ENCODE measurements at regions not wholly inside any gene's neighbourhood (a gene's known extent, or its start where the extent isn't known, plus 50 kb on each side); places are given as distances from the start of the nearest gene placed in this dataset.
A peak's percentile ranks its signal among the peaks of the same experiment; 100 is the strongest.
"Not testable (repeated sequence)": the region's sequence is repeated elsewhere in the genome, so short reads cannot be mapped to it uniquely, and the experiment has no call there.

- no peaks in the 10 kb centered on the region for H3K36me3 ChIP-seq (ENCODE audit: insufficient read depth, low read length)
- peaks cover 0 to 2% (median 0%) of the 10 kb centered on the region in 4 donors for H3K4me1 Mint-ChIP-seq
- no peaks in the 10 kb centered on the region for H3K9me3 ChIP-seq (ENCODE audit: control insufficient read depth in 1 of 2, low read length in 2 of 2)
- intact Hi-C loops (cut with micrococcal nuclease), result no loop called here
- peaks cover 0 to 7% of the 10 kb centered on the region in 2 donors for H3K27me3 Mint-ChIP-seq
- no peak overlapping the region for H3K27ac Mint-ChIP-seq
- H3K36me3 Mint-ChIP-seq, result peaks cover 0 to 3% of the 10 kb centered on the region in 2 donors
- no peaks in the 10 kb centered on the region for H3K4me1 ChIP-seq (ENCODE audit: insufficient read depth, low read length)
- ChIA-PET POLR2A (ENCODE audit: partially characterized antibody) (no interaction called here), CTCF (ENCODE audit: partially characterized antibody) (no interaction called here)
- no peak overlapping the region for H3K4me3 ChIP-seq (ENCODE audit: low read length in 2 of 2)
- H3K9me3 Mint-ChIP-seq, result peaks cover 3 to 20% (median 12%) of the 10 kb centered on the region in 8 donors
- H3K4me3 Mint-ChIP-seq, result no peak overlapping the region
- DNase-seq, result no peak
- H3K27me3 ChIP-seq (ENCODE audit: insufficient read depth, low read length), result no peaks in the 10 kb centered on the region
- no peak overlapping the region for H3K27ac ChIP-seq (ENCODE audit: low read depth, low read length)
These were observed 168.3 kb upstream of the AUTS2 start for GRCh38 chr7:69429911-69430383.

- Histone ChIP-seq H3K27ac (ENCODE audit: low read depth, low read length) (no peak overlapping the region), H3K36me3 (ENCODE audit: insufficient read depth, low read length) (no peaks in the 10 kb centered on the region), H3K4me1 (ENCODE audit: insufficient read depth, low read length) (no peaks in the 10 kb centered on the region), H3K9me3 (ENCODE audit: control insufficient read depth in 1 of 2, low read length in 2 of 2) (no peaks in the 10 kb centered on the region), H3K27me3 (ENCODE audit: insufficient read depth, low read length) (no peaks in the 10 kb centered on the region), H3K4me3 (ENCODE audit: low read length in 2 of 2) (no peak overlapping the region)
- peaks cover 0 to 2% (median 0%) of the 10 kb centered on the region in 4 donors for H3K4me1 Mint-ChIP-seq
- H3K27ac Mint-ChIP-seq, result no peak overlapping the region
- peaks cover 0 to 3% of the 10 kb centered on the region in 2 donors for H3K36me3 Mint-ChIP-seq
- peaks cover 0 to 7% of the 10 kb centered on the region in 2 donors for H3K27me3 Mint-ChIP-seq
- intact Hi-C loops (cut with micrococcal nuclease), result no loop called here
- POLR2A ChIA-PET (ENCODE audit: partially characterized antibody), result no interaction called here
- DNase-seq, result no peak
- CTCF ChIA-PET (ENCODE audit: partially characterized antibody), result no interaction called here
- H3K4me3 Mint-ChIP-seq, result no peak overlapping the region
- peaks cover 3 to 20% (median 13%) of the 10 kb centered on the region in 8 donors for H3K9me3 Mint-ChIP-seq
These were observed 167.8 kb upstream of the AUTS2 start for GRCh38 chr7:69430384-69431021.

- Mint-ChIP-seq H3K36me3 (peaks cover 0 to 3% of the 10 kb centered on the region in 2 donors), H3K27me3 (peaks cover 0 to 7% of the 10 kb centered on the region in 2 donors), H3K4me3 (no peak overlapping the region), H3K27ac (no peak overlapping the region), H3K4me1 (peaks cover 0 to 2% (median 0%) of the 10 kb centered on the region in 4 donors), H3K9me3 (peaks cover 3 to 16% (median 13%) of the 10 kb centered on the region in 8 donors)
- H3K9me3 ChIP-seq (ENCODE audit: control insufficient read depth in 1 of 2, low read length in 2 of 2), result no peaks in the 10 kb centered on the region
- no peak overlapping the region for H3K27ac ChIP-seq (ENCODE audit: low read depth, low read length)
- CTCF ChIA-PET (ENCODE audit: partially characterized antibody), result no interaction called here
- intact Hi-C loops (cut with micrococcal nuclease), result no loop called here
- DNase-seq, result no peak
- H3K4me1 ChIP-seq (ENCODE audit: insufficient read depth, low read length), result no peaks in the 10 kb centered on the region
- no peaks in the 10 kb centered on the region for H3K27me3 ChIP-seq (ENCODE audit: insufficient read depth, low read length)
- no peak overlapping the region for H3K4me3 ChIP-seq (ENCODE audit: low read length in 2 of 2)
- POLR2A ChIA-PET (ENCODE audit: partially characterized antibody), result no interaction called here
- no peaks in the 10 kb centered on the region for H3K36me3 ChIP-seq (ENCODE audit: insufficient read depth, low read length)
These were observed 166.6 kb upstream of the AUTS2 start for GRCh38 chr7:69431626-69432025.

GRCh38 chr7:69432276-69432675 lies 166.0 kb upstream of the AUTS2 start:
- DNase-seq; H3K4me1 ChIP-seq (ENCODE audit: insufficient read depth, low read length); H3K27me3 Mint-ChIP-seq; POLR2A ChIA-PET (ENCODE audit: partially characterized antibody); H3K27ac ChIP-seq (ENCODE audit: low read depth, low read length); H3K4me3 Mint-ChIP-seq; intact Hi-C loops (cut with micrococcal nuclease); H3K27me3 ChIP-seq (ENCODE audit: insufficient read depth, low read length); CTCF ChIA-PET (ENCODE audit: partially characterized antibody); H3K4me3 ChIP-seq (ENCODE audit: low read length in 2 of 2); H3K9me3 ChIP-seq (ENCODE audit: control insufficient read depth in 1 of 2, low read length in 2 of 2); H3K27ac Mint-ChIP-seq; H3K4me1 Mint-ChIP-seq; H3K36me3 ChIP-seq (ENCODE audit: insufficient read depth, low read length); H3K36me3 Mint-ChIP-seq: not testable (repeated sequence)
- peaks cover 2 to 15% (median 12%) of the 10 kb centered on the region in 8 donors for H3K9me3 Mint-ChIP-seq

DNA sequence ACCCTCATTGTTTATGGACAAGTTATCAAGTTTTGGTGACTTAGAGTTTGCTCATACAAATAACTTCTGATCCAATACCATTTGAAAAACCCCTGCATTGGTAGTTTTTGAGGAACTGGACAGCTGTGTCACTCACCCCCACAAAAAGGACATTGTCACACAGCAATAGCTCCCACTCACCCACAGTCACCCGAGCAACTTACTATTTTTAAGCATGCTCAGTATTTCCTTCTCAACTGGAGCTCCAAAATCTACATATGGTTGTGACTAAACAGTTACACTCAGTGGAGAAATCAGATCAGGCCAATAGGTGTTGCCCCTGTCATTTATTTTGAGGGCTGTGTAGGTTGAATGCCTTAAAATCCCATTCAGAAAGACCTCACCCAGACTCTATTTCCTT lies 165.2 kb upstream of the AUTS2 start:
- Histone ChIP-seq H3K36me3 (ENCODE audit: insufficient read depth, low read length) (no peaks in the 10 kb centered on the region), H3K4me3 (ENCODE audit: low read length in 2 of 2) (no peak overlapping the region), H3K9me3 (ENCODE audit: control insufficient read depth in 1 of 2, low read length in 2 of 2) (no peaks in the 10 kb centered on the region), H3K27ac (ENCODE audit: low read depth, low read length) (no peak overlapping the region), H3K27me3 (ENCODE audit: insufficient read depth, low read length) (no peaks in the 10 kb centered on the region), H3K4me1 (ENCODE audit: insufficient read depth, low read length) (no peaks in the 10 kb centered on the region)
- DNase-seq, result no peak
- Mint-ChIP-seq H3K4me1 (peaks cover 0 to 2% (median 0%) of the 10 kb centered on the region in 4 donors), H3K36me3 (peaks cover 0 to 3% of the 10 kb centered on the region in 2 donors), H3K27me3 (peaks cover 0 to 6% of the 10 kb centered on the region in 2 donors), H3K4me3 (no peak overlapping the region), H3K27ac (no peak overlapping the region), H3K9me3 (peaks cover 2 to 15% (median 10%) of the 10 kb centered on the region in 8 donors)
- ChIA-PET POLR2A (ENCODE audit: partially characterized antibody) (no interaction called here), CTCF (ENCODE audit: partially characterized antibody) (no interaction called here)
- intact Hi-C loops (cut with micrococcal nuclease), result no loop called here

DNA sequence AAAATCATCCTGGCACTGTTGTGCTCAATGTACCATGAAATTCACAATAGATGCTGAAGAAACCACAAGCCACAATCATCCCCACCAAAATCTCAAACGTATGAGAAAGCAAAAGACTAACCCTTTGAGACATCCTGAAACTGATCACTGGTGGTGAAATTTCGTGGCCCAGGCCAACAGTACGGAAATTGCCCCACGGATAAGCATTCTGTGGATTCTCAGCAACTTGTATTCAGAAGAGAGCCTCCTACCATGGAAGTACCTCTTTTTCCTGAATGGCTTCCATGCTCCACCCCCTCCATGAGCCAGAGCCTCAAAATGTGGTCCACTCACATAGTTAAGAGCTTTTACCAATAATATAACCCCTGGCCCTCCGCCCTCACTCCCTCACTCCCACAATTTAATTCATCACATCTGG lies 163.9 kb upstream of the AUTS2 start:
- no peaks in the 10 kb centered on the region for H3K36me3 Mint-ChIP-seq
- Histone ChIP-seq H3K4me3 (ENCODE audit: low read length in 2 of 2) (no peak overlapping the region), H3K9me3 (ENCODE audit: control insufficient read depth in 1 of 2, low read length in 2 of 2) (no peaks in the 10 kb centered on the region), H3K36me3 (ENCODE audit: insufficient read depth, low read length) (no peaks in the 10 kb centered on the region), H3K27me3 (ENCODE audit: insufficient read depth, low read length) (no peaks in the 10 kb centered on the region), H3K27ac (ENCODE audit: low read depth, low read length) (no peak overlapping the region), H3K4me1 (ENCODE audit: insufficient read depth, low read length) (no peaks in the 10 kb centered on the region)
- peaks cover 0 to 4% of the 10 kb centered on the region in 2 donors for H3K27me3 Mint-ChIP-seq
- intact Hi-C loops (cut with micrococcal nuclease), result no loop called here
- no peak overlapping the region for H3K4me3 Mint-ChIP-seq
- ChIA-PET POLR2A (ENCODE audit: partially characterized antibody) (no interaction called here), CTCF (ENCODE audit: partially characterized antibody) (no interaction called here)
- no peak for DNase-seq
- peak overlapping the region in 1 of 7 donors; percentile 24 for H3K27ac Mint-ChIP-seq
- H3K4me1 Mint-ChIP-seq, result peaks cover 0 to 2% (median 0%) of the 10 kb centered on the region in 4 donors
- peaks cover 2 to 19% (median 10%) of the 10 kb centered on the region in 8 donors for H3K9me3 Mint-ChIP-seq

GRCh38 chr7:69435711-69436110 lies 162.6 kb upstream of the AUTS2 start:
- intact Hi-C loops (cut with micrococcal nuclease), result no loop called here
- no peaks in the 10 kb centered on the region for H3K4me1 ChIP-seq (ENCODE audit: insufficient read depth, low read length)
- Mint-ChIP-seq H3K27me3 (peaks cover 0 to 3% of the 10 kb centered on the region in 2 donors), H3K4me3 (no peak overlapping the region), H3K27ac (no peak overlapping the region), H3K9me3 (peaks cover 2 to 26% (median 11%) of the 10 kb centered on the region in 8 donors), H3K36me3 (no peaks in the 10 kb centered on the region), H3K4me1 (peaks cover 0 to 2% (median 0%) of the 10 kb centered on the region in 4 donors)
- ChIA-PET POLR2A (ENCODE audit: partially characterized antibody) (no interaction called here), CTCF (ENCODE audit: partially characterized antibody) (no interaction called here)
- H3K9me3 ChIP-seq (ENCODE audit: control insufficient read depth in 1 of 2, low read length in 2 of 2), result no peaks in the 10 kb centered on the region
- DNase-seq, result no peak
- no peaks in the 10 kb centered on the region for H3K36me3 ChIP-seq (ENCODE audit: insufficient read depth, low read length)
- H3K4me3 ChIP-seq (ENCODE audit: low read length in 2 of 2), result no peak overlapping the region
- no peak overlapping the region for H3K27ac ChIP-seq (ENCODE audit: low read depth, low read length)
- H3K27me3 ChIP-seq (ENCODE audit: insufficient read depth, low read length), result no peaks in the 10 kb centered on the region
